ENCODE measurements at regions not wholly inside any gene's neighbourhood (a gene's known extent, or its start where the extent isn't known, plus 50 kb on each side); places are given as distances from the start of the nearest gene placed in this dataset.

DNA sequence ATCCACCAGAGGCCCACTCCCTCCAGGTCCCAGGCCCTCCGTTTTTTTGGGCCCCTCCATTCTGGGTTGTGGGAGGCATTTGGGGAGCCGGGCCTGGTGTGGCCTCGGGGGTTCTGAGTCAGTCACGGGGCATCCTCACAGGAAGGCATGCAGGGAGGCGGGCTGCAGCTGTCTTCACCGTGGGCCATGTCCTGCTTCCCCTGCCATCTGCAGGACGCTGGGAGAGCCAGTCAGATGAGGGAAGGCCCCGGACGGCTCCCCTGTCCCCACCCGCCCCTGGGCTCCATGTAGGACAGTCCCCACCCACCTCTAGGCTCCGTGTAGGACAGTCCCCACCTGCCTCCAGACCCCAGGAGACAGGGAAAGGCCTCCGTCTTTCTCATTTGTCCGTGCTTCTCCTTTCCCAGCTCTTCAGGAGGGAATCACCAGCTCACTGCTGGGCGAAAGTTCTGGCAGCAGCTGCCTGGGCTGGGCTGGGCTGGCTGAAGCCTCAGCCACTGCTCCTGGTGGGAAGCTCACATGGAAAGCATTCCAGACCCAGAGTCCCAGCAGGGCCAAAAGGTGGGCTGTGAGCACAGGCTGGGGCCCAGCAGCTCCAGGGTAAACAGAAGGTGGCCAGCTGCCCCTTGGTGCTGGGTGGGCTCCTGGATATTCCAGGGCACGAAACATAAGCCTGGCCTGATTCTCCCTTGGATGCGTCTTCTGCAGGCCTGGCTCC is 217.8 kb downstream of the KIF26A start:
- no peak for DNase-seq (ENCODE audit: low read depth)

DNA sequence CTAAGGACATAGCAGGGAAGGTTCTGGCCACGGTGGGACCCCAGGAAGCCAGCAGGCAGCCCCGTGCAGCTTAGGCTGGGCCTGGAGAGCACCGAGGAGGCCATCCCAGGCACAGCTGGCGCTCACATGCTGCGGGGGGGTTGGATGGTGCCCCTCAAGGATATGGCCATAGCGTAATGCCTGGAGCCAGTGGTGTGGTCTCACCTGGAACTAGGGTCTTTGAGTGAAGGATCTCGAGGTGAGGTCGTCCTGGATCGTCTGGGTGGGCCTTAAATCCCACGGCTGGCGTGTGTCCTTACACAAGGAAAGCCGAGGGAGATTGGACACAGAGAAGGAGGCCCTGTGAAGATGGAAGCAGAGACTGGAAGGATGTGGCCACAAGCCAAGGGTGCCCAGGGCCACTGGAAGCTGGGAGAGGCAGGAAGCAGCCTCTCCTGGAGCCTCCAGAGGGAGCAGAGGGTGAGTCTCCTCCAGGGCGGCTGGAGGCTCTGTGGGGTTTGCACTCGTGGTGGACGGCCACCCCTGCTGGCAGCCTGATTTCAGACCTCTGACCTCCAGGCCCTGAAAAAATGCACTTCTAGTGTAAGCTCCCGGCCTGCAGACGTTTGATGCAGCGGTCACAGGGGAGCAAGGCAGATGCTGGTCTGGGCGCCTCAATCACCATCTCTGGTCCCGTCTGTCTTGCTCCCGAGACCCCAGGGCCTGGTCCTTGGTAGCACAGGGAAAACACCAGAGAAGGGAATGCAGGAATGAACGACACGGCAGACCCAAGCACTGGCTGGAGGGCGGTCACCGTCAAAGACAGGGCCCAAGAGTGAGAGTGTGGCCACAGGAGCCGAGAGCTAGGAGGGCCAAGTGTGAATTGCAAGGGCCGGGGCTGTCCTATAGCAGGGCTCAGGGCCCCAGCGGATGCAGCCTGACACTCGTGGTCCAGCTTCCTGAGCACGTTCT is 218.6 kb downstream of the KIF26A start:
- DNase-seq (ENCODE audit: low read depth): no peak

DNA sequence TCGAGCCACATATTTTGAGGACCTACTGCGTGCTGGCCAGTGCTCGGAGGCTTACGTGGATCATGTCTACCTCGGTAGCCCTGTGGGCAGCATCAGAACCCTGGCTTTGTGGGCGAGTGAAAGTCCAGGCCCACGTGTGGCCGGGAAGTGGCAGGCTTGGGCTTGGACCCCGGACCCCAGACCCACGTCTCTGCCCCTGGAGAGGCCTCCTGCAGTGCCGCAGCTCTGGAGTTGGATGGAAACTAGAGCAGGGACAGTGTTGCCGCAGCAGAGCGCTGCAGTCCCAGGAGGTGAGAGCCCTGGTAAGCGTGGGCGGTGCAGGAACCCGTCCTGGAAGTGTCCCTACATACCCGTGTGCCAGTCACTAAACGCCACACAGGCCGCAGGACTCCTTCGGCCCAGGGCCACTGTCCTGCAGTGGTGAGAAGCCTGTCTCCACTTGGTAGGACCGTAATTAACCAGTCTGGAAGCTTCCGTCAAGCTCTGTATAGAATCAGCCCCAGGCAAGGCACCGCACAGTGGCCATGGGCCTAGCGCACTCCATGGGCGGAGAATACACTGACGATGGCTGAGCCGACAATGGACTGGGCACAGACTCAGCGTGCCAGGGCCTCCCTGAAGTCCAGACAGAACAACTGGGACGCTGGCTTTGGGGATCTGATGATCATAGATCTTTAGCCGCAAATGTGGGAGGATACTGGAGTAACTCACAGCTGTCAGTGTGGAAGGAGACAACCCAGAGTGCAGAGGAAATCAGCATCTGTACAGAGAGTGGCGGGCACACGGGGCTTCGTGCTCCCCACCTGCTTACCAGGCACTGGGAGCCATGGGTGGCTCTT is 219.5 kb downstream of the KIF26A start:
- no peak for DNase-seq (ENCODE audit: low read depth)

DNA sequence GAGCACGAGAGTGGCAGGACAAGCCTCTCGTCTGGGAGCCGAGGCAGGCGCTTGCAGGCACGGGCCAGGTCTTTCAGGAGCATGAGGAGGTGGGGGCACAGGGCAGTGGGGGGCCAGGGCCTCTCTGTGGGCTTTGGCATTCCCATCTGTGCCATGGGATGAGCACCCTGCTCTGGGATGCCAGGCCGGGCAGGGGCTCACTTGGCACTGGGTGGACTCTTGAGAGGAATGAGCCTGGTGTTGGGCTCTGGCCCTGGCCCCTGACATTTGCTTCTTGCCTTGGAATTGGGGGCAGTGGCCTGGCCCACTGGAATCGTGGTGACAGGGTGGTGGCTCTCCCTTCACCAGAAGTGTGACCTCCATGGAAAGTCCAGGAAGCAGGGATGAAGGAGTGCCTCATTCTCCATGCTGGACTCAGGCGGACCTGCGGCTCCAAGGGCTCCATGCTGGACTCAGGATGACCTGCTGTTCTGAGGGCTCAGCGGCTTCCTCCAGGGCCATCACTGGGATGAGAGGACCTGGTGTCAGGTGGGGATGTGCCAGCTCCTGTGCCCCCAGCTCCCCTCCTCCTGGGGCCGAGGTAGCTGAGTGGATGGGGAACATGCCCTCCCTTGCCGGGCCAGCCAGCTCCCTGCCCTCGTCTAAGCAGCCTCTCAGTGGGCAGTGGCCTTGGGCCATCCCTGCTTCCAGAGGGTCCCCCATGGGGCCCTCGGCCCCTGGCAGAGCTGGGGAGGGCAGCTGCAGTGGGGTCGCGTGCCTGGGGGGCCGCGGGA is 220.3 kb downstream of the KIF26A start:
- DNase-seq (ENCODE audit: low read depth): no peak

DNA sequence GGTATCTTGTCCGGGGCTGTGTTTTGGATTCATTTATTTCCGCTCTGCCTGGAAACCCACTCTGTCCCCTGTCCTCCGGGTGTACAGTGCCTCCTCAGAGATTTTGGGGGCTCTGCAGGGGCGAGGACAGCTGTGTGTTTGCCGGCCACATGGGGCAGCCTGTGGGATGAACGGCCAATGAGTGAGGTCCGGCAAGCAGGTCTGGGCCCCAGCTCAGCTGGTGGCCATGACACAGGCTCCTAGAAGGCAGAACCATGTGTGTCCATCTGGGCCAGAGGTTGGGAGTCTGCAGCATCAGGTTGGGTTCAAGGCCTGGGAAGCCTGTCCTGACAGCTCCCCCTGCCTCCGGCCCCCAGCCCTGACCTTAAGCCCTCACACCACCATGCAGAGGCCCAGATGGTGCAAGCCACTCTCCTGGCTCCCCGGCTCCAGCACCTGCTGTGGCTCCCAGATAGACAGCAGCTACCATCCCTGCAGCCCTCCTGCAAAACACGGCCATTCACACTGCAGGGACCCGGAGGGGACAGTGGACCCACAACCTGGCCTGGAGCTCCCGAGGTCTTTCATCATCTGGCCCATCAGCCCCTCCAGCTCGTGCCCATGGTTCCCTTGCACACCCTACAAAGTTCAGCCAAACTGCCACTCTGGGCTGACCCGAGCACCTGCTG is 220.1 kb upstream of the C14orf180 start:
- no peak for DNase-seq (ENCODE audit: low read depth)

DNA sequence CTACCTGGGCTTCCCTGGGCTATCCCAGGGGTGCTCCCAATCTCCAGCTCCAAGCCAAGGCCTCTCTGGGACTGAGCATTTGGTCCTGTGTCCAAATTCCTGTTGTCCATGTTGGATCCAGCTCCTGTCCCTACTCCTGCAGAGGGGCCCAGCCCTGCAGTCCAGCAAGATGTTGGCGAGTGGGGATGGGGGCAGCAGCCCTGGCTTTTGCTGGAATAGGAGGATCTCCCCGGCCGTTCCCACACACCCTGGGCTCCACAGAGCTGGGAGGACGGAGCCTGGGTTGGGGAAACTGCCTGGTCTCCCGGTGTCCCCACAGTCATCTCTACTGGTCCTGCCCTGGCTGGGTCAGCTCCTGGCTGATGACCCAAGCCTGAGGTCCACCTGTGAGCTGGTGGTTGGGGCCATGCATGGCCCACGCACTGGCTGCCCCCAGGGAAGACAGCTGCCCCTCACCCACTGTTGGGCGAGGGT is 219.6 kb upstream of the C14orf180 start:
- no peak for DNase-seq (ENCODE audit: low read depth)

DNA sequence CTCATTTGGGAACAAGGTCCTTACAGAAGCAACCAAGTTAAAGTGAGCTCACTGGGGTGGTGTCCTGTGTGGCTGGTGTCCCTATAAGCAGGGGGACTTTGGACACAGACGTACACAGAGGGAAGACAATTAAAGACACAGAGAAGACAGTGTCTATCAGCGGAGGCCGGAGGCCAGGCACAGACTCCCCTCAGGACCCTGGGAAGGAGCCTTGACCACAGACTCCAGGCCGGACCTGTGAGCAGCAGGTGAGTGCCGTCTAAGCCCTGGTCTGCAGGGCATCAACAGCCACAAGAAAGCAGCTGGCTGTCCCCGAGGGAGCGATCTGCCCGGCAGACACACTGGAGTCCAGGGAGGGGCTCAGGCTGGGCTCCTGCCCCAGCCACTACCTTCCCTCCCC is 219.1 kb upstream of the C14orf180 start:
- no peak for DNase-seq (ENCODE audit: low read depth)

DNA sequence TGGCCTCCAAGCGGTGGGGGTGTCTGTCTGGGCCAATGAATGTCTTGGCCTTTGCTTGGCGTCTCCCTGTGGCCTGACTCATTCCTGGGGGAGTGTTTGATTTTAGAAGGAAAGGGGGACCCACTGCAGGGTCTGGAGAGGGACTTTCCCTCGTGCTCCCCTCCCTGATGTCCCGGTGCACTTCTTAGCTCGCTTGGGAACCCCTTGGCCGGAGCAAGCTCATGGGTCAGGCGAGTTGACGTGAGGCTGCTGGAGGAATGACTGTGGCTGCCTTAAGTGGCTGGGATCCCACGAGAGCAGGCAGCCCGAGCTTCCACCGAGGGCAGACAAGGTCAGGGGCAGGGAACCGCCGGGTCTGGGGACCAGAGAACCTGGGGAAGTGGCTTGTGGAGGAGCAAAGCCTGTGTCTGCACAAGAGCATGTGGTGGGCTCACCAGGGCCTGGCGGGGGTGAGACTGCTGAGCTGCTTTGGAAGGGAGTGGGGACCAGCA is 218.4 kb upstream of the C14orf180 start:
- no peak for DNase-seq (ENCODE audit: low read depth)

DNA sequence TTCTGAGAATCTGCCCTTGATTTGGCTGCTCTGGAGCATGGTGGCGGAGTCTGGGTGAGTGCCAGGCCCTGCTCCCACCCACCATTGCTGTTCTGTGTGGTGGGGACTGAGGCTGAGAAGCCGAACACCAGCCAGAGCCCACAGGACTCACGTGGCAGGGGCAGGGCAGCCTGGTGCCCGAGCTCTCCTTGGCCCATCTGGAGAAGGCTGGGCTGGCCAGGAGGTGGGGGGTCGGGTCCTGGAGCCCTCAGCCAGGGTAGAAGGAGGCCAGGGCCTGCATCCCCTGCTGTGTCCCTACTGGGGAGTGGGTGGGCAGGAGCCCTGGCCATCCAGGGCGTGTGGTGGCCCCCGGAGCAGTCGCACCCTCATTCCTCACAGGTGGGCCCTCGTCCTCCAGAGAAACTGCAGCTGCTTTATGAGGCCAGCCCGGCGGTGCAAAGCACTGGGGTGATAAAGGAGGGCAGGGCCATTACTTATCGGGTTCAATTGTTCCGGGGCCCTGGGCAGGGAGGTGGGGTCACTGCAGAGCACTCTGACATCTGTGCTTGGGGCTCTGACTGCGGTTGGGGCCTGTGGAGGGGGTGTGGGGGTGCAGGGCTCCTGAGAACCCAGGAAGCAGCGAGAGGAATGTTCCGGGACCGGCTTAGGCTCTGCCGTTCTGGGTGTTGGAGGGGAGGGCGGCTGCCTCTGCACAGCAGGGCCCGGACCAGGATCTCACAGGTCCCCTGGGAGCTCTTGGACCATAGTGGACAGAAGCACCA is 217.5 kb upstream of the C14orf180 start:
- no peak for DNase-seq (ENCODE audit: low read depth)

DNA sequence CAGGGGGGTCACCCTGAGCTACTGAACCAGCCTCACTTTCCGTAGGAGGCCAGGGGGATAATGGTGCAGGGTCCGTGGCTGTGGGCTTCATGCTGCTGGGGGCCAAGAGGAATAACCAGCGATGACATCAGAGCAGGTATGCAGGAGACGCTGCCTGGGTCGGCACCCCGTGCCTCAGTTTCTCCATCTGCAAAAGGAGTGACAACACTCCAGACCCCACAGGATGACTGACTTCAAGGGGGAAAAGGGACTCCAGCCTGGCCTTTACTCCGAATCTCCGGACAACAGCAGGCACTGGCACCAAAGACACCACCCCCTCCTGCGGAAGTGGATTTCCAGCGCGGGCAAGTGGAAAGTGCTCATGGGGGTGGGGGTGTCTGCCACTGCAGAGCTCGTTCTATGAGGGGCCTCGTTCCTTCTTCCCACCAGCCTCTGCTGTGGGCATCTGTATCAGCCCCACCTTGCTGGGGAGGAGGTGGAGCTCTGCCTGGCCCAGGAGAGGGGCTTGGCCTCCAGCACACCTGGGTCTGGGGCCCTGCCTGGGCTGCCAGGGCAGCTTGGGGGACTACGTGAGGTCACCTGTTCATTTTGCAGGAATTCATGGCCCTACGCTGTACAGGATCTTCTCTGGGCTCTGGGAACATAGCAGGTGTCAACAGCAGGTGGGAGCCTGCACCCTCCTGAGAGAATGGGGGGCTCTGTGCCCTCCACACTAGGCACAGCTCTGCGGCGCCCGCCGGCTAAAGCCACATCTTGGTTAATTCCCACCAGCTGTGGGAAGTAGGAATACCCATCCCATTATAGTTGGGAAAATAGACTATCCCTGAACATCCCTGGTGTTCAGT is 216.6 kb upstream of the C14orf180 start:
- DNase-seq (ENCODE audit: low read depth): no peak

DNA sequence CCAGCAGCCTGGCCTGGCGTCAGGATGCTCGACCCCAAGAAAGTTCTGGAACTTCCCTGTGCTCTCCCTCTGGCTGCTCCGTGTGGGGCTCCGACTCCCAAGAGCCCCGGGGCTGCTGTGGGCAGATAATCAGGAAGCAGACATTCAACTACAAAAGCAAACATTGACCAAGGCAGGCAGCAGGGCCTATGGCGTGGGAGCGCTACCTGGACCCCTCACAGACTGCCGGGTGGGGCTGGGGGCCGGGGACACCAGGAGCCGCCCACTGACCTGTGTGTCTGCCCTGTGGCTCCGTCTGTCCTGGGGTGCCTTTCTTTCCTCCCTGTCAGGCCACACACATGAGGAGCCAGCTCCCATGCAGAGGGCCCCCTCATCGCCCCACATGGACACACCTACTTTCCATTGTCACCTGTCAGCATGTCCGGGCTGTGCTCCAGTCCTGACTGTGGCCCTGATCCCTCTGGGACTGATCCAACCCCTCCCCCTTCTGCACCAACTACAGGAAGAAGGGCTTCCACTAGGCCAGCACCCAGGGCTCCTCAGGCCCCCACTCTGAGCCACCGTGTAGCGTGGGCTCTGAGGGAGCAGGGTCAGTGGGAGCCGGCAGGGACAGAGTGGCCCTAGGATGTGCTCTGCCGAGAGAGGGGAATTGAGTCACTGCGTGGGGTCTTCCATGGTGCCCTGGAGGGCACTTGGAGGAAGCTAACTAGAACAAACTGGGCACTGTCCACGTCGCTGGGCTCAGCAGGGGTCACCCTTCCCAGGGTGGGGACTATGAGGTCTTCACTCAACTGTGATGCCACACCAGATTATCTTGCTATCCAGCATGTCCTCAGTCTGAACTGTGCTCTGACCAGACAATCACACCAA is 215.4 kb upstream of the C14orf180 start:
- no peak for DNase-seq (ENCODE audit: low read depth)

DNA sequence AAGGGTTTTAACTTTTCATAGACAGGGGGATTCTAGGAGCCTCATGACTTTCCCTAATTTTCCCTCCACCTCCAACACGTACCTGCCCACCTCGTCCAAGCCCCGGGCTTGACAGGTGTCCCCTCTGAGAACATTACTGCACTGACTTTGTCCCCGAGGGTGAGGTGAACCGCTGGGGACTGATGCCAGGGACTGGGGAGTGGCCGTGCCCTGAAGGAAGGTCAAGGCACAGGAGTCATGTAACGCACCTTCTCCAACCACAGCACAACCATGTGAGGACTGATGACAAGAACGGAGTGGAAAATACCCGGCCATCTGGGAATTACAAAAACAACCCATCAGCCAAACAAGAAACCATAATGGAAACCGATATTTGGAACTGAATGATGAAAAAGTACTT is 214.7 kb upstream of the C14orf180 start:
- no peak for DNase-seq (ENCODE audit: low read depth)

DNA sequence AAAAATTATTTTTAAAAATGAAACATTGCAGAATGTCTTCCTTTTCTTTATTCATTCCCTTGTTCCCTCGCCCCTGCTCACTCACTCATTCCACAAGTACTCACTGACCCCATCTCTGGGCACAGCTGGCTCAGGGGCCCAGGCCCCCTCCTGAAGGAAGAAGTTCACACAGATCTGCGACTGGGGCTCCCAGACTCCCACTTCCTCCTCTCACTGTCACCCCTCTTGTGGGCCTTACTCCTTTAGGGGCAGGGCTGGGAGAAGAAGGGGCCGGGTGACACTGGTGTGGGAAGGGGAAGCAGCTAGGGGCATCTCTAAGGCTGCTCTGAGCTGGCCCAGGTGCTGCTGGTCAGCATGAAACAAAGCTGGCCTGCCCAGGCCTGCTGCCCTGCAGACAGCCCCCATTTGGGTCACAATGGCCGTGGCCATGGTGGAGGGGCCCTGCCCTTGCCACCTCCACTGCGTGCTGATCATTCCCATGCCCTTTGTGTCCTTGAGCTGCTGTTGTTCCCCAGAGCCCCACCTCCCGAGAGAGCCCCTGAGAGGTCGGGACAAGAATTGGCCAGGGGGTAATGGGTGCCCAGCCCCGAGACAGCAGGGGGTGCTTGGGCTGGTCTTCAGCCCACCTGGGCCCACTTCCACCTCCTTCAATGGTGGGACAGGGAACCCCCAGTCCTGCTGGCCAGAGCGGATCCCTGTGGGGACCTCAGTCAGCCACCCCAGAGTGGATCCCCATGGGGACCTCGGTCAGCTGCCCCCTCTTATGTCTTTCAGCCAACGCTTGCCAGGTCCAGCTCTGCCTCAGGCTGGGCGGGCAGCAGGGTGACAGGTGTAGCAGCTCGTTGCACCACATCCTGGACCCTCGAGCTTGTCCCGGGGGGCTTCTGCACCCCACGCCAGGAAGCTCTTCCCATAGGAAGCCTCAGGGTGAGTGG is 212.4 kb upstream of the C14orf180 start:
- DNase-seq (ENCODE audit: low read depth): no peak

DNA sequence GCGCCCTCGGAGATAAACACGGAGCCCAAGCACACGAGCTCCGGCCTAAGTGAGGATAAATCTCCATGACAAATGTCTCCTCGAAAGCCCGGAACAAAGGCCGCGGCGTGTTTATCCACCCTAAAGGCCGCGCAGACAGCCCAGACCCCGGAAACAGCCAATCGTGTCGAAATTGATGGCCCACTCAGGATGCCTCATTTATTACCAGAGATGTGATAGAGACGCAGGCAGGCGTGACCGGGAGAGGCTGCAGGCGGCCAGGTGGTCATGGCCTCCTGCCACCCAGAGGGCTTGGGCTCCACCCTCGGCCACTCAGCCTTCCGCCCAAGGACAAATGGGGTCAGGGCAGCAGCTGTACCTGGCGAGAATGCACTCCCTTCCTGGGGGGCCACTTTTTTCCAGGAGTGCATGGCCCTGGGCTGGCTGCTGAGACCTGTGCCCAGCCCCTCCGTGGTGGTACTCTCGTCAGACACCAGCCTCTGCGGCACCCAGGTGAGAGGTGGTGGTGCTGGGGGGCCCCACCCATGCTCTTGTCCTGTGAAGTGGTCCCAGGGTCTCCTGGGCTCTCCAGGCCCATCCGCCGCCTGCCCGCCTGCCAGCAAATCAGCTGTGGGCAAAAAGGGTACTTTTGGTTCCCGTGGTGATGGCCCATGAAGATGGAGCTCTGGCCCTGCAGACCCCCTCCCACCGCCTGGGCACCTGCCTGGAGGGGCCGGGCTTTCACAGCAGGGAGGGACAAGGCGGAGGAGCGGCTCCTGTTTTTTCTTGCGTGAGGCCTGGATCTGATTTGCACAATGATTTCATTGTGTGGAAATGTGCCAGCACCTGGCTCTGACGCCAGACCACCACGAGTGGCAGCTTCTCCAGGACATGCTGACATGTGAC is 211.5 kb upstream of the C14orf180 start:
- DNase-seq (ENCODE audit: low read depth): no peak

DNA sequence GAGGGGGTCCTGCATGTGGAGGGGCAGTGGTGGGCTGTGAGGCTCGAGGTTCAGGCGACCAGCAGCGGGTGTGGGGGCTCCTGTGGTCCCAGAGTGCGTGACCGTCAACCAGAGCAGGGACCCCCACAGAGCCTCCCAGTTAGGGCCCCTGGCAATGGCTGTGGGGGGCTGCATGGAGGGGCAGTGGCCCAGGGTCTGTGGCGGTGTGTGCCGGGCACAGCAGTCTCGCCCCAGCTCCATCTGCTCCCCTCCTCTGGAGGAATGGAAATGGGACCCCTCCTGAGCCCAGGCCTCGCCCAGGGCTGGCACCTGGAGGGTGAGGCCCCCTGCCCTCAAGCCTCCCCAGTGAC is 210.8 kb upstream of the C14orf180 start:
- DNase-seq (ENCODE audit: low read depth): no peak

DNA sequence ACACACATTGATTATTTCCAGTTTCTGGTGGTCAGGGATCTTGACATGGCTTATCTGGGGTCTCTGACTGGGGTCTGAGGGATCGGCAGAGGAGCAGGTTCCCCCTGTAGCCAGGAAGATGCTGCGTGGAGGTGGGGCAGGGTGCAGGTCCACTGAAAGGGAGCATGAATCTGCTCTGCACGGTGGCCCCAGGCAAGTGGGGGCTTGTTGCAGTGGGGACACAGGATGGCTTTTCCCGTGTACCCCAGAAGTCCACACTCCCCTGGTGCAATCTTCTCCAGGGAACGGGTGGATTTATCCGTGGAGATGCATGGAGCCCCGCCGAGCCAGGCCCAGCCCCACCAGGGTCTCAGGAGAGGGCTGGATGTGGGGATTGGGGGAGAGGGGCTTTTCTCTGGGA is 210.4 kb upstream of the C14orf180 start:
- DNase-seq (ENCODE audit: low read depth): no peak

All from stimulated activated CD4-positive, alpha-beta T cell treated with anti-CD3 and anti-CD28 coated beads, Interleukin-2, amount 100 ng/mL, for 4 hours (primary cell).